GM19035 (cell line): ENCODE measurements at regions not wholly inside any gene's neighbourhood (a gene's known extent, or its start where the extent isn't known, plus 50 kb on each side); places are given as distances from the start of the nearest gene placed in this dataset.
"Not testable (repeated sequence)": the region's sequence is repeated elsewhere in the genome, so short reads cannot be mapped to it uniquely, and the experiment has no call there.

Experiments used
- ATAC-seq: cut with Tn5 transposase; IDR thresholded peaks from one replicate; pipeline ENCODE4 v1.9.1; 2021; ENCODE audit not compliant: unreplicated experiment

- ATAC-seq = no peak
These were observed 121.8 kb upstream of the ADAMTS3 start for GRCh38 chr4:72690771-72691170.

GRCh38 chr4:72689923-72690322 is 120.9 kb upstream of the ADAMTS3 start:
- ATAC-seq = no peak

- not testable (repeated sequence) for ATAC-seq
These were observed 117.4 kb upstream of the ADAMTS3 start for GRCh38 chr4:72686390-72686789.

- ATAC-seq = no peak
These were observed 110.6 kb upstream of the ADAMTS3 start for GRCh38 chr4:72679666-72680065.

- ATAC-seq = no peak
These were observed 108.9 kb upstream of the ADAMTS3 start for GRCh38 chr4:72677886-72678285.

- ATAC-seq = no peak
These were observed 108.2 kb upstream of the ADAMTS3 start for GRCh38 chr4:72677265-72677664.

GRCh38 chr4:72671980-72672379 is 103.0 kb upstream of the ADAMTS3 start:
- no peak for ATAC-seq

GRCh38 chr4:72670521-72670920 is 101.5 kb upstream of the ADAMTS3 start:
- ATAC-seq = no peak

GRCh38 chr4:72666910-72667309 is 97.9 kb upstream of the ADAMTS3 start:
- no peak for ATAC-seq

GRCh38 chr4:72665171-72665968 is 96.3 kb upstream of the ADAMTS3 start:
- ATAC-seq = no peak

- ATAC-seq = no peak
These were observed 94.8 kb upstream of the ADAMTS3 start for GRCh38 chr4:72663828-72664227.

- no peak for ATAC-seq
These were observed 92.8 kb upstream of the ADAMTS3 start for GRCh38 chr4:72661830-72662229.

GRCh38 chr4:72641611-72642010 is 72.6 kb upstream of the ADAMTS3 start:
- ATAC-seq = no peak

GRCh38 chr4:72636866-72637265 is 67.8 kb upstream of the ADAMTS3 start:
- ATAC-seq = not testable (repeated sequence)

GRCh38 chr4:72635931-72636330 is 66.9 kb upstream of the ADAMTS3 start:
- ATAC-seq = not testable (repeated sequence)

- not testable (repeated sequence) for ATAC-seq
These were observed 63.2 kb upstream of the ADAMTS3 start for GRCh38 chr4:72632253-72632652.

- no peak for ATAC-seq
These were observed 62.3 kb upstream of the ADAMTS3 start for GRCh38 chr4:72631296-72631695.

GRCh38 chr4:72629540-72629939 is 60.5 kb upstream of the ADAMTS3 start:
- no peak for ATAC-seq

- no peak for ATAC-seq
These were observed 58.7 kb upstream of the ADAMTS3 start for GRCh38 chr4:72627723-72628122.
